ENCODE measurements at regions not wholly inside any gene's neighbourhood (a gene's known extent, or its start where the extent isn't known, plus 50 kb on each side); places are given as distances from the start of the nearest gene placed in this dataset.

- peaks cover 9% of the 10 kb centered on the region for H3K27me3 ChIP-seq
- H3K36me3 ChIP-seq = no peaks in the 10 kb centered on the region
- no peak overlapping the region for H3K27ac ChIP-seq
- WGBS, 2 donors (ENCODE audit: low coverage in 1 of 2) = 77 to 100% methylated on average over 5 of the region's 6 CpGs
- H3K4me1 ChIP-seq = no peaks in the 10 kb centered on the region
- TF ChIP-seq POLR2A (IDR thresholded peaks at IDR 0.05) = no peak
- no peak for TF ChIP-seq POLR2AphosphoS5 (IDR thresholded peaks at IDR 0.05)
- no peak for TF ChIP-seq CTCF (IDR thresholded peaks at IDR 0.05)
- H3K4me3 ChIP-seq = no peak overlapping the region
- H3K9me3 ChIP-seq = no peaks in the 10 kb centered on the region
- ATAC-seq = no peak
Observed at GRCh38 chr11:134628426-134628825, 216.4 kb upstream of the B3GAT1 start.

DNA sequence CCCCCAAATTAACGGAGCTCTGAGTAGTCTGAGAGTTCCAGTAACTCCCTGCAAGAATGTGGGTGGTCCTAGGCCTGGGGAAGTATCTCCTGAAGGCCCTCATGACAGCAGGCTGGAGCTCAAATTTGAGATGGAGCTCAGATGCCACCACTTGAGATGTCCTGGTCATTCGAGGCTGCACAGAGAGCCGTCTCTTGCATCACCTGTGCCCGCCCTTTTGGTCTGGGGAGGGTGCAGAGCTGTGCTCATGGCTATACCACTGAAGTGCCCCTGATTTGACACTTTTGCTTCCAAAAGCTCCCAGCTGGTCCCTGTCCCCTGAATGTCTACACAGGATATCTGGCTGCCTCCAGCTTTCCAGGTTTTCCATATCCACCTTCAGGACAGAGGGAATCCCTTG lies 214.0 kb upstream of the B3GAT1 start:
- no peak for ATAC-seq
- H3K27me3 ChIP-seq = peaks cover 9% of the 10 kb centered on the region
- no peak overlapping the region for H3K27ac ChIP-seq
- no peak overlapping the region for H3K4me3 ChIP-seq
- no peaks in the 10 kb centered on the region for H3K36me3 ChIP-seq
- TF ChIP-seq EP300 (IDR thresholded peaks at IDR 0.05) = no peak
- no peak for TF ChIP-seq POLR2A (IDR thresholded peaks at IDR 0.05)
- no peak for TF ChIP-seq CTCF (IDR thresholded peaks at IDR 0.05)
- H3K9me3 ChIP-seq = no peaks in the 10 kb centered on the region
- no peaks in the 10 kb centered on the region for H3K4me1 ChIP-seq
- 62% methylated on average over 4 of the region's 4 CpGs; no CpG with 5 or more reads in 1 of the 2 donors for WGBS, 2 donors (ENCODE audit: low coverage in 1 of 2)

DNA sequence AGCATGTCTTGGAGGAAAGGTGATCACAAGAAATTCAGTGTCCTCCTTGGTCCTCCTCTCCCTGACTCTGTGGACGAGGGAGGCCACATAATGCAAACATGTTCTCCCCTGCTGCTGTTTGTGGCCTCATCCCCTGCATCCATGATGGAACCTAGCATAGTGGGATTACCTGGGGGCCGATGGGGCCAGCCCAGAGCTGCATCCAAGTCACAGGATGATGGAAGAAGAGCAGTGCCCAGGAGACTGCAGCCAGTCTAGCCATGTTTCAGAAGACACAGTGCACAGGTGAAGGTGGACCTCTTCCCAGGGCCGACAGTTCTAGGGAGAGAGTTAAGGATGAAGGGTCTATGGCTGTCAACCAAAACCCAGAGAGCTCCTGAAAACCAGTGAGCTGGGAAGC lies 213.6 kb upstream of the B3GAT1 start:
- TF ChIP-seq POLR2A (IDR thresholded peaks at IDR 0.05) (no peak), EP300 (IDR thresholded peaks at IDR 0.05) (no peak), POLR2AphosphoS5 (IDR thresholded peaks at IDR 0.05) (no peak), CTCF (IDR thresholded peaks at IDR 0.05) (no peak)
- 67% methylated on average over 1 of the region's 3 CpGs; no CpG with 5 or more reads in 1 of the 2 donors for WGBS, 2 donors (ENCODE audit: low coverage in 1 of 2)
- no peak for ATAC-seq
- H3K27ac ChIP-seq = no peak overlapping the region
- H3K4me3 ChIP-seq = no peak overlapping the region
- H3K36me3 ChIP-seq = no peaks in the 10 kb centered on the region
- H3K27me3 ChIP-seq = peaks cover 9% of the 10 kb centered on the region
- no peaks in the 10 kb centered on the region for H3K4me1 ChIP-seq
- H3K9me3 ChIP-seq = no peaks in the 10 kb centered on the region

DNA sequence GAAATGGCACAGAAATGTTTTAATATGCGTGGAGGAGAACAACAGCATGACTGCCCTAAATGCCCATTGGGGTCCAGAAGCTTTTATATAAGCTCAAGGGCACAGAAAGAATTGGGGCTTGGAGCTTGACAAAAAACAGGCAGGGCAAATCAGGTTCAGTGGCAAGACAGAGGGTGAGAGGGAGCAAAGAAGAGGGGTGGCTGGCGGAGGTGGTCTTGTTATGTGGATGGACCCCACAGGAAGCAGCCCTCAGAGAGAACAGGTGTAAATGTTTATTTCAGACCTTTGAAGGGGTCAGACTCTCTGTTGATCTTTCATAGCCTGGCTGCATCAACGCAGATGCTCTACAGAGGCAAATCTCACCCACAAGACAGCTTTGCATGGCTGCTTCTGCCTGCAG lies 213.1 kb upstream of the B3GAT1 start:
- Histone ChIP-seq H3K27ac (no peak overlapping the region), H3K4me3 (no peak overlapping the region), H3K9me3 (no peaks in the 10 kb centered on the region), H3K4me1 (no peaks in the 10 kb centered on the region), H3K27me3 (peaks cover 9% of the 10 kb centered on the region), H3K36me3 (no peaks in the 10 kb centered on the region)
- WGBS, 2 donors (ENCODE audit: low coverage in 1 of 2) = 61 to 70% methylated on average over 2 to 3 of the region's 3 CpGs
- TF ChIP-seq POLR2A (IDR thresholded peaks at IDR 0.05) = no peak
- no peak for TF ChIP-seq CTCF (IDR thresholded peaks at IDR 0.05)
- no peak for TF ChIP-seq EP300 (IDR thresholded peaks at IDR 0.05)
- TF ChIP-seq POLR2AphosphoS5 (IDR thresholded peaks at IDR 0.05) = no peak
- no peak for ATAC-seq

DNA sequence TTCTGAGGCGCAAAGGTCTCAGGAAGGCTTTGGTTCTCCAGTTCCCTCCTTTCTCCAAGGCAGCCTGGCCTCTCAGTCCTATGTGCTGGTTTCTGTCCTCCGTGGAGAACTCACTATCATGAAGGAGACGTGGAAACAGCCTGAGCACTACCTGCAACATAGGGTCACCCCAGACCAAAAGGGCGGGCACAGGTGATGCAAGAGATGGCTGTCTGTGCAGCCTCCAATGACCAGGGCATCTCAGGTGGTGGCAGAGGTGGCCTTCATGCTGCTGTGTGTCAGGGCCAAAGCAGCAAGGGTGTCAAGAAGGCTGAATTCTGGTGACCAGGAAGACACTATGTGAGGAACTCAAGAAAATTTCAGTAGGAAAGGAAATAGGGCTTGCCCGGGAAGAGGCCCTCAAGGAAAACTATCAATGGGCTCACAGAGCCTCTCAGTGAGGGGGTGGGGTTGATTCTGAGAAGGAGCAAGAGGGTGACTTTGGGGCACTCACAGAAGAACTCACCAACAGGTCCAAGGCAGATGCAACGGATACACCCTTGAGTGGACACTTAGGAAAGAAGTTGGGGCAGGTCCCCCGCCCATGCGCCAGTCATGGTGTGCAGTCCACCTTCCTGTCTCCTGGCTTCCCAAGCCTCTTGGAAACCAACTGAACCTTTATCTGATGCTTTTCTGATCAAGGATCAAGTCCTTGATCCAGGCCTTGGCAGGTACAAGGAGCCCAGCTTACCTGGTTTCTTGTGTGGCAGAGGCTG lies 212.3 kb upstream of the B3GAT1 start:
- H3K36me3 ChIP-seq = no peaks in the 10 kb centered on the region
- H3K4me3 ChIP-seq = no peak overlapping the region
- peaks cover 9% of the 10 kb centered on the region for H3K27me3 ChIP-seq
- no peaks in the 10 kb centered on the region for H3K4me1 ChIP-seq
- no peaks in the 10 kb centered on the region for H3K9me3 ChIP-seq
- TF ChIP-seq EP300 (IDR thresholded peaks at IDR 0.05) = no peak
- H3K27ac ChIP-seq = no peak overlapping the region
- no peak for ATAC-seq
- 93% methylated on average over 5 of the region's 8 CpGs; no CpG with 5 or more reads in 1 of the 2 donors for WGBS, 2 donors (ENCODE audit: low coverage in 1 of 2)
